ENCODE measurements at regions not wholly inside any gene's neighbourhood (a gene's known extent, or its start where the extent isn't known, plus 50 kb on each side); places are given as distances from the start of the nearest gene placed in this dataset.
"Not testable (repeated sequence)": the region's sequence is repeated elsewhere in the genome, so short reads cannot be mapped to it uniquely, and the experiment has no call there.

DNA sequence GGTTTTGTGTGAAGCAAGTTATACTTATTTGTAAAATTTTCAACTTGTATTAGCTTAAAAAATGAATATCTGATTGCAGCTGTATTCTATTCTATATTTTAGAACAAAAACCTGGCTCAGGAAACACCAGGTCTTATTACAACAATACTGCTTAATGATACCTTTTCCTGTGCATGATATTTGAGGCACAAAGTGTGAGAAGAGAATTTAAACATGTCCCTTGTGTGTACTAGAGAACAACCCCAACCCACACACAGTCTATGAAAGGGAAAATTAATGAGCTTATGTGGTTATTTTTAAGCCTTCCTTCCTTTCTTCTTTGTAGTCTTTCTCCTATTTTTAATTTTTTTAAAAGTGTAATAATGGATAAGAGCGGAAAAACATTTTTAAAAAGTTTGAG lies 122.6 kb upstream of the MON1B start:
- no peak for DNase-seq (ENCODE audit: low read depth)
- in situ Hi-C loops (cut with HindIII; ENCODE audit: low pct_unique_long_range_greater_than_20kb, low sequenced_read_pairs), result no loop called here

- DNase-seq (ENCODE audit: low read depth), result no peak
- in situ Hi-C loops (cut with HindIII; ENCODE audit: low pct_unique_long_range_greater_than_20kb, low sequenced_read_pairs), result no loop called here
These were observed 121.1 kb upstream of the MON1B start for GRCh38 chr16:77069929-77070328.

GRCh38 chr16:77070683-77071082 lies 120.3 kb upstream of the MON1B start:
- in situ Hi-C loops (cut with HindIII; ENCODE audit: low pct_unique_long_range_greater_than_20kb, low sequenced_read_pairs), result no loop called here
- no peak for DNase-seq (ENCODE audit: low read depth)

DNA sequence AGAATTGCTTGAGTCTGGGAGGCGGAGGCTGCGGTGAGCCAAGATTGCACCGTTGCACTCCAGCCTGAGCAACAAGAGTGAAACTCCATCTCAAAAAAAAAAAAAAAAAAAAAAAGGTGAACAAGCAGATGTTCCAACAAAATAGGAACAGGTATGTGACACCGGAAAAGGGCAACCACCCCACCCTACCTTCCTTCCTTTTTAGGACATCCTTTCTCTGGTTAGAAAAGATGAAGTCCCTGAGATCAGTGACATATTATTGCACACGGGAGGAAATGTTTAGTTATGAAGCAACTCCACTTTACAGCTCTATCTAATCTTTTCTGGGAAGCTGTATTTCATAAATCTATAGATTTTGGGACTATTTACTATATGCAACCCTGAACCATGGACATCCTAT lies 114.2 kb upstream of the MON1B start:
- DNase-seq (ENCODE audit: low read depth), result no peak
- in situ Hi-C loops (cut with HindIII; ENCODE audit: low pct_unique_long_range_greater_than_20kb, low sequenced_read_pairs), result no loop called here

DNA sequence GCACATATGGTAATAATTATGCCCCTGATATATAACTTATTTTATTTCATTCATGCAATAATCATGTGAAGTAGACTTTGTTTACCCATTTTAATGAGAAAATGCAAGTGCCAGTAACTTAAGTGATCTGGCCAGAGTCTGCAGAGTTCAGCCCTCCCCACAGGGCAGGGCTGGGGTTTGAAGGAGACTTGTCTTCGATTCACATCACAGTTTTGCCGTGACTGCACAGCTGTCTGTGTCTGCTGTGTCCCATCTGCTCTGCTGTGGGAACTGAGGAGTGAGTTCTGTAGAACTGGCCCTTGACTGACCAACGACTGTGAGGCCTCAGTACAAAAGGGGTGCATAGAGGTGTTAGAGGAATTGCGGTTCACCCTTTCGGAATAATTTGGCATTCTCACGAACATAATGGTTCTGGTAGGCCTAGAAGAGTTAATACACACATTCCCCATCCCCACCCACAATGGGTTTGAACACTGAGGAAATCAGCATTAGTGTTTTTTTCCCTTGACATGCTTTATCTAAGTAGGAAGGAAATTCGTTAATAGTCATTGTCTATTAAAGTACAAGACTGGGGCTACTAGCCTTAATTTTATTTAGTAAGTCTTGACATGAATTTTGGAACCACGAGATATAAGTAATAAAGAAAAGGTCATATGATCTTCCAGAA lies 113.6 kb upstream of the MON1B start:
- no peak for DNase-seq (ENCODE audit: low read depth)
- in situ Hi-C loops (cut with HindIII; ENCODE audit: low pct_unique_long_range_greater_than_20kb, low sequenced_read_pairs), result no loop called here

DNA sequence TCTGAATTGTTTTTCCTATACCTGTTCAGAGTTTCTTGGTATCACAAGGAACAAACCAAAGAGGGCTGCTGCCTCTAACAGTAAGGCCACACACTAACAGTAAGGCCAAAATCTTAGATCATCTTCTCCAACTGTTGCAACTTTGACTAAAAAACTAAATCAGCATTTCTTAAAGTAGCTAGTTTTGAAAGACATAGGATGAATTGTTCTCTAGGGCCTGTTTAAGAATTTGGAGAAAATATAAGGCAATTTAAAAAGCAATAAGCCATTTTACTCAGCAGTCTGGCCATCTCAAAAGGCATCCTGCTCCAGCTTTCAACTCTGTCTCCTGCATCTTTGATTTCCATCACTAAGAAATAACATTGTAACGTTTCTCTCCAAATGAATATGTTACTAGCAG lies 105.0 kb upstream of the MON1B start:
- DNase-seq (ENCODE audit: low read depth), result no peak
- in situ Hi-C loops (cut with HindIII; ENCODE audit: low pct_unique_long_range_greater_than_20kb, low sequenced_read_pairs), result no loop called here

DNA sequence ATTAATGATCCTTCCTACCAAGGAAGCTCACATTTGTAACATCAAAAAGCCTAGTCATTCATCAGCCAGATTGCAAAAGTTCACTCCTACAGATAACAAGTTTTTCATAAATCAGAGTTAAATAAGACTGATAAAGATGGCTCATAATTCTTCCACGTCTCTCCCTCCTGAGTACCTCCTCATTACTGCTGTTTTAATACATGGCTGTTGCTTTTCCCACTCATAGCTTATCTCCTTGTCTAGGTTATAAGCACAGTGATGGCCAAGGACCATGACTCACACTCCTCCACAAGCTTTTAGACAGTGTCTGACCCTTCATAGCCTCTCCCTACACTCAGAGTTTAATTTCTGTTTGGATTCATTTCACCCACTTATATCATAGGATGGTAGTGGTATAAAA lies 100.9 kb upstream of the MON1B start:
- no peak for DNase-seq (ENCODE audit: low read depth)
- in situ Hi-C loops (cut with HindIII; ENCODE audit: low pct_unique_long_range_greater_than_20kb, low sequenced_read_pairs), result no loop called here

GRCh38 chr16:77093309-77093708 lies 97.7 kb upstream of the MON1B start:
- DNase-seq (ENCODE audit: low read depth), result no peak
- in situ Hi-C loops (cut with HindIII; ENCODE audit: low pct_unique_long_range_greater_than_20kb, low sequenced_read_pairs), result no loop called here

- in situ Hi-C loops (cut with HindIII; ENCODE audit: low pct_unique_long_range_greater_than_20kb, low sequenced_read_pairs), result no loop called here
- DNase-seq (ENCODE audit: low read depth), result no peak
These were observed 97.0 kb upstream of the MON1B start for GRCh38 chr16:77093999-77094398.

GRCh38 chr16:77111056-77111565 lies 79.9 kb upstream of the MON1B start:
- no peak for DNase-seq (ENCODE audit: low read depth)
- in situ Hi-C loops (cut with HindIII; ENCODE audit: low pct_unique_long_range_greater_than_20kb, low sequenced_read_pairs), result no loop called here

DNA sequence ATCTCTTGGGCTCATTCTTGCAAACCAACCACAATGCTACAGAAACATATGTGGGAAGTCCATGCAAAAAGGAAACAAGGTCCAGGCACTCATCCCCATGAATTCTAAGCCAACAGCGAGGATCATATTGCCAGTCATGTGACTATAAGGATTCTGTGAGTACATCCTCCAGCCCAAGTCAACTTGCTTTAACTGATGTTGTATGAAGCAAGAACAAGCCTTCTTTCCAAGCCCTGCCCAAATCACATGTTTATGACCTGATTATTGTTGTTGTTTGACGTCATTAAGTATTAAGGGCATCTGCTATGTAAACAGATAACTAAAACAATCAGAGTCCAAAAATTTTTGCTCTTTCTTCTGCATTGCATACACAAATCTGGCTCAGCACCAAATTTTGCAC lies 78.2 kb upstream of the MON1B start:
- no peak for DNase-seq (ENCODE audit: low read depth)
- in situ Hi-C loops (cut with HindIII; ENCODE audit: low pct_unique_long_range_greater_than_20kb, low sequenced_read_pairs), result no loop called here

GRCh38 chr16:77113835-77114234 lies 77.2 kb upstream of the MON1B start:
- DNase-seq (ENCODE audit: low read depth), result no peak
- in situ Hi-C loops (cut with HindIII; ENCODE audit: low pct_unique_long_range_greater_than_20kb, low sequenced_read_pairs), result no loop called here

DNA sequence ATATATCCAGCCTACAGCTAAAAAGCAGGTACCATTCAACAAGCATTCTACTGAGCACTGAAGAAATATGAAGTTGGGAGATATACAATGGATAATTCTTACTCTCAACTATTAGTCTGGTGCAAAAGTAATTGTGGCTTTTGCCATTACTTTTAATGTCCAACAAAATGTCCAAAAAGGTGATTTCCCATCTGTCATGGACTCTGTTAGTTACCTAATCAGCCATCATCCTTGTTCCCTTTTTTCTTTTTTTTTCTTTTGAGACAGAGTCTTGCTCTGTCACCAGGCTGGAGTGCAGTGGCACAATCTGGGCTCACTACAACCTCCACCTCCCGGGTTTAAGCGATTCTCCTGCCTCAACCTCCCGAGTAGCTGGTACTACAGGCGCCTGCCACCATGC lies 76.6 kb upstream of the MON1B start:
- DNase-seq (ENCODE audit: low read depth); in situ Hi-C loops (cut with HindIII; ENCODE audit: low pct_unique_long_range_greater_than_20kb, low sequenced_read_pairs): not testable (repeated sequence)

GRCh38 chr16:77116856-77117255 lies 74.1 kb upstream of the MON1B start:
- in situ Hi-C loops (cut with HindIII; ENCODE audit: low pct_unique_long_range_greater_than_20kb, low sequenced_read_pairs), result no loop called here

DNA sequence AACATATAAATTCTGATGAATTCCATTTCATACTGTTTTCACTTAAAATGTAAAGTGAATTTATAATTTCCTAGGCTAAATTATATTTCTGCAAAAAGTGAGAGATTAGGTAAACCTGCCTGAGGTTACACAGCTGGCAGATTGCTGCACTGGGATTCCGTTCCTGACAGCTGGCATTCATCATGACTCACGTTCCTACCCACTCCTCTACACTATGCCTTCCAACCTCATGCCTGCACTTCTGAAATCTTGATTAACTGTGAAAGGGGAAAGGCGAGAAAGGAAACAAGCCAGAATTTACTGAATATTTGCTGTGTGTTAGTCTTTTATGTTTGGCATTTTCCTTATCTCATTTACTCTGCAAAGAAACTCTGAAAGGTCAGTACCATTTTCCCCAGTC lies 73.3 kb upstream of the MON1B start:
- in situ Hi-C loops (cut with HindIII; ENCODE audit: low pct_unique_long_range_greater_than_20kb, low sequenced_read_pairs), result no loop called here
- no peak for DNase-seq (ENCODE audit: low read depth)

More at GRCh38 chr16:77116856-77117255, 74.1 kb upstream of the MON1B start:
- no peak for DNase-seq (ENCODE audit: low read depth)

DNA sequence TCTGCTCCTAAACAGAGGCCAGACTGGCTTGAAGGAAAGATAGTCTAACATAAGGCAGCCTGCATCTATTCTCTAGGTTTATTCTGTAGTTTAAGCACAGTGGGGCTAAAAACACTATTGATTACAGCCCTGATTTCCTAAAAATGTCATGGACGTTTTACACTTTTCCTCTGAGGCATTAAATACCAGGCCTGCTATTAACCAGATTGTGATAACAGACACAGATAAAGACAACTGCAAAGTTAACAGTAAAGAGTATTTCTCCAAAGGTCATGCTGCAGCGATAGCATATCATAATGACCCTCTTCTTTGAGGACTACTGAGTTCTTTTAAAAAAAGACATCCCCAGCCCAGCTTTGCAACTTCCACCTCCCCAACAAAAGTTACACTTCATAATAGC lies 59.6 kb upstream of the MON1B start:
- DNase-seq (ENCODE audit: low read depth), result no peak
- in situ Hi-C loops (cut with HindIII; ENCODE audit: low pct_unique_long_range_greater_than_20kb, low sequenced_read_pairs), result no loop called here

DNA sequence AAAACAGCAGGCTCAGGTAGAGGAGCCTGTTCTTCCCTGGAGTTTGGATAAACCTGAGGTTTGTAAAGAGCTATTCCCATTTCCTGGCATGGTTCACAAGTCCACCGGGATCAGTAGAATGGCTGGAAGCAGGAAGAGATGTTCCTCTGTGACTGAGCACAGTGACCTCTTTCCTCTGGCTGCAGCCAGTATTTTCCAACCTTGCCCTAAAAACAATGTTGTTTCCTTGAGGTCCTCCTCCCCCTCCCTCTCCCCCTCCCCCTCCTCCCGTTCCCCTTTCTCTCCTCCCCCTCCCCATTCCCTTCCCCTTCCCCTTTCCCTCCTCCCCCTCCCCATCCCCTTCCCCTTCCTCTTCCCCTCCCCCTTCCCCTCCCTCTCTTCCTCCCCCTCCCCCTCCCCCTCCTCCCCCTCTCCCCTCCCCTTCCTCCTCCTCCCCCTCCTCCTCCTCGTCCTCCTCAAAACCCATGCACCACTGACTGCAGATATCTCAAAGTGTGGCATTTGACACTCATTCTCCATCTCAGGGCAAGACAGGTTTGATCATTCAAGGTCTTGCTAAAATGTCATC lies 58.9 kb upstream of the MON1B start:
- in situ Hi-C loops (cut with HindIII; ENCODE audit: low pct_unique_long_range_greater_than_20kb, low sequenced_read_pairs), result no loop called here
- DNase-seq (ENCODE audit: low read depth), result no peak

GRCh38 chr16:77133706-77134105 lies 57.3 kb upstream of the MON1B start:
- in situ Hi-C loops (cut with HindIII; ENCODE audit: low pct_unique_long_range_greater_than_20kb, low sequenced_read_pairs), result no loop called here

GRCh38 chr16:77137045-77137444 lies 53.9 kb upstream of the MON1B start:
- in situ Hi-C loops (cut with HindIII; ENCODE audit: low pct_unique_long_range_greater_than_20kb, low sequenced_read_pairs), result no loop called here
- no peak for DNase-seq (ENCODE audit: low read depth)

More at GRCh38 chr16:77133706-77134105, 57.3 kb upstream of the MON1B start:
- DNase-seq (ENCODE audit: low read depth), result no peak

All from Caki2 (cell line).